Activated T-cell treated with anti-CD3 and anti-CD28 coated beads, Interleukin-2, amount 50 U/mL, for 4 hours (primary cell): ENCODE measurements at regions not wholly inside any gene's neighbourhood (a gene's known extent, or its start where the extent isn't known, plus 50 kb on each side); places are given as distances from the start of the nearest gene placed in this dataset.

Experiments used
- ATAC-seq, 2 donors: fragments of 200-7000 bp; cut with Tn5 transposase; one replicate each; pipeline ENCODE4 v1.10.0; 2021
- DNase-seq: peaks from one replicate; pipeline ENCODE4 v3.0.0-alpha.2; 2020
- H3K27me3 Mint-ChIP-seq: one replicate; pipeline ENCODE4 v1.8.0; 2021; ENCODE audit warnings: low read depth, mixed read lengths
- H3K36me3 Mint-ChIP-seq: one replicate; pipeline ENCODE4 v1.8.0; 2022; ENCODE audit warnings: mixed read lengths; ENCODE audit not compliant: insufficient read depth
- H3K4me1 Mint-ChIP-seq: one replicate; pipeline ENCODE4 v1.8.0; 2021; ENCODE audit warnings: low read depth, mixed read lengths
- H3K4me3 Mint-ChIP-seq: one replicate; pipeline ENCODE4 v1.8.0; 2021; ENCODE audit warnings: mild to moderate bottlenecking, moderate library complexity, mixed read lengths
- H3K9me3 Mint-ChIP-seq: one replicate; pipeline ENCODE4 v1.8.0; 2021; ENCODE audit warnings: mixed read lengths

GRCh38 chr6:14281811-14282660, 164.5 kb downstream of the CD83 start:
- Mint-ChIP-seq H3K4me3 (no peak overlapping the region), H3K4me1 (peaks cover 13% of the 10 kb centered on the region), H3K36me3 (no peaks in the 10 kb centered on the region), H3K9me3 (peaks cover 5% of the 10 kb centered on the region), H3K27me3 (no peaks in the 10 kb centered on the region)
- ATAC-seq (no peak), DNase-seq (no peak)

GRCh38 chr6:14282854-14283505, 165.4 kb downstream of the CD83 start:
- Mint-ChIP-seq H3K9me3 (peaks cover 5% of the 10 kb centered on the region), H3K27me3 (no peaks in the 10 kb centered on the region), H3K4me3 (no peak overlapping the region), H3K36me3 (no peaks in the 10 kb centered on the region), H3K4me1 (peaks cover 3% of the 10 kb centered on the region)
- ATAC-seq (no peak), DNase-seq (no peak)

GRCh38 chr6:14283600-14284235, 166.1 kb downstream of the CD83 start:
- no peaks in the 10 kb centered on the region for H3K4me1 Mint-ChIP-seq
- no peaks in the 10 kb centered on the region for H3K36me3 Mint-ChIP-seq
- peaks cover 5% of the 10 kb centered on the region for H3K9me3 Mint-ChIP-seq
- DNase-seq (no peak), ATAC-seq (no peak)
- H3K4me3 Mint-ChIP-seq, result no peak overlapping the region
- no peaks in the 10 kb centered on the region for H3K27me3 Mint-ChIP-seq

- H3K27me3 Mint-ChIP-seq, result no peaks in the 10 kb centered on the region
Observed at GRCh38 chr6:14284969-14285590, 167.5 kb downstream of the CD83 start.

GRCh38 chr6:14286144-14286543, 168.6 kb downstream of the CD83 start:
- Mint-ChIP-seq H3K4me1 (peaks cover 7% of the 10 kb centered on the region), H3K9me3 (no peaks in the 10 kb centered on the region), H3K4me3 (no peak overlapping the region), H3K27me3 (no peaks in the 10 kb centered on the region), H3K36me3 (no peaks in the 10 kb centered on the region)
- ATAC-seq, result no peak
- DNase-seq, result no peak

More at GRCh38 chr6:14284969-14285590, 167.5 kb downstream of the CD83 start:
- ATAC-seq, result no peak
- DNase-seq, result no peak
- peaks cover 2% of the 10 kb centered on the region for H3K4me1 Mint-ChIP-seq
- H3K9me3 Mint-ChIP-seq, result peaks cover 3% of the 10 kb centered on the region
- H3K4me3 Mint-ChIP-seq, result no peak overlapping the region
- no peaks in the 10 kb centered on the region for H3K36me3 Mint-ChIP-seq

- no peaks in the 10 kb centered on the region for H3K27me3 Mint-ChIP-seq
- no peaks in the 10 kb centered on the region for H3K9me3 Mint-ChIP-seq
- ATAC-seq (no peak), DNase-seq (no peak)
- no peaks in the 10 kb centered on the region for H3K36me3 Mint-ChIP-seq
- H3K4me3 Mint-ChIP-seq, result no peak overlapping the region
- H3K4me1 Mint-ChIP-seq, result peaks cover 7% of the 10 kb centered on the region
Observed at GRCh38 chr6:14286634-14287428, 169.3 kb downstream of the CD83 start.

- Mint-ChIP-seq H3K36me3 (no peaks in the 10 kb centered on the region), H3K4me3 (no peak overlapping the region), H3K27me3 (no peaks in the 10 kb centered on the region), H3K9me3 (no peaks in the 10 kb centered on the region), H3K4me1 (peaks cover 7% of the 10 kb centered on the region)
- DNase-seq (no peak), ATAC-seq (no peak)
Observed at GRCh38 chr6:14287707-14288106, 170.1 kb downstream of the CD83 start.

GRCh38 chr6:14288910-14289309, 171.3 kb downstream of the CD83 start:
- H3K4me3 Mint-ChIP-seq, result no peak overlapping the region

GRCh38 chr6:14290041-14290771, 172.6 kb downstream of the CD83 start:
- no peak for ATAC-seq
- Mint-ChIP-seq H3K4me1 (peaks cover 7% of the 10 kb centered on the region), H3K27me3 (no peaks in the 10 kb centered on the region), H3K9me3 (no peaks in the 10 kb centered on the region), H3K4me3 (no peak overlapping the region), H3K36me3 (no peaks in the 10 kb centered on the region)
- DNase-seq, result no peak

More at GRCh38 chr6:14288910-14289309, 171.3 kb downstream of the CD83 start:
- no peak for ATAC-seq
- H3K36me3 Mint-ChIP-seq, result no peaks in the 10 kb centered on the region
- no peaks in the 10 kb centered on the region for H3K27me3 Mint-ChIP-seq
- H3K9me3 Mint-ChIP-seq, result no peaks in the 10 kb centered on the region
- peaks cover 7% of the 10 kb centered on the region for H3K4me1 Mint-ChIP-seq
- DNase-seq, result no peak

GRCh38 chr6:14290772-14291330, 173.3 kb downstream of the CD83 start:
- Mint-ChIP-seq H3K4me1 (peaks cover 7% of the 10 kb centered on the region), H3K9me3 (no peaks in the 10 kb centered on the region), H3K36me3 (no peaks in the 10 kb centered on the region), H3K27me3 (no peaks in the 10 kb centered on the region), H3K4me3 (no peak overlapping the region)
- DNase-seq (no peak), ATAC-seq (no peak)

- H3K9me3 Mint-ChIP-seq, result no peaks in the 10 kb centered on the region
- H3K36me3 Mint-ChIP-seq, result no peaks in the 10 kb centered on the region
- H3K4me1 Mint-ChIP-seq, result peaks cover 7% of the 10 kb centered on the region
- H3K4me3 Mint-ChIP-seq, result no peak overlapping the region
- H3K27me3 Mint-ChIP-seq, result no peaks in the 10 kb centered on the region
- ATAC-seq (no peak), DNase-seq (no peak)
Observed at GRCh38 chr6:14291331-14291730, 173.8 kb downstream of the CD83 start.

GRCh38 chr6:14292119-14292518, 174.5 kb downstream of the CD83 start:
- peaks cover 7% of the 10 kb centered on the region for H3K4me1 Mint-ChIP-seq
- ATAC-seq (no peak), DNase-seq (no peak)
- no peak overlapping the region for H3K4me3 Mint-ChIP-seq
- H3K36me3 Mint-ChIP-seq, result no peaks in the 10 kb centered on the region
- H3K27me3 Mint-ChIP-seq, result no peaks in the 10 kb centered on the region
- H3K9me3 Mint-ChIP-seq, result no peaks in the 10 kb centered on the region
